GM21447 (cell line): ENCODE measurements at regions not wholly inside any gene's neighbourhood (a gene's known extent, or its start where the extent isn't known, plus 50 kb on each side); places are given as distances from the start of the nearest gene placed in this dataset.

ENCODE experiments used
- ATAC-seq: cut with Tn5 transposase; IDR thresholded peaks from one replicate; pipeline ENCODE4 v1.9.1; 2021; ENCODE audit not compliant: unreplicated experiment

DNA sequence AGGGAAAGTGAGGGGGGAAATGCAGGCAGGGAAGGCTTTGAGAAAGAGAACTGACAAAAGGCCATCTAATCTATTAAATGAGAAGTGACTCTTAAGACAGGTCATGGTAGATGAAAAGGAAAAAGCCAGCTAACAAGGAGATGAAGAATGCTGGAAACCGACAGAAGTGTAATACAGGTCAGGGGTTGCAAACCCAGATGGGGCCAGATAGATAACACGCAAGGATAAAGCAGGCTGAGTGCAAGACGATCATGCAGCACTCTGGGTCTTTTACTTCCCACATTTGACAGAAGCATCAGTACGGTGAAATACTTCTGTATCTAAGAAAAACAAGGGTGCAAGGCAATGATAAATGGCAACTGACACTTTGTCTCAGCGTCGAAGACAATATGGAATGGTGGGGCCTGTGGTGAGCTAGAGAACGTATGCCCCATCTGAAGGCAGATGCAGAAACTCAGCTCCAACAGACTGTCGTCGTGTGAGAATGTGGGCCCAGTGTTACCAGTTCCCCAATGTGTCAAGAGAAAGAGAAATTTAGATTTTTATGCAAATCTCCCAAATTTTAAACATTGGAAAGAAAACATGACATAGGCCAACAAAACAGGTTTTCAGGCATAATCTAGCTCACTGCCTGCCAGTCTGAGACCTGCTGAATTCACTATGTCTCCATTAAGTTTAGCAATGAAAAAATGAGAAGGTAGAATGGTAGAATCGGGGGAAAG is 187.4 kb downstream of the PHLDA1 start:
- no peak for ATAC-seq

DNA sequence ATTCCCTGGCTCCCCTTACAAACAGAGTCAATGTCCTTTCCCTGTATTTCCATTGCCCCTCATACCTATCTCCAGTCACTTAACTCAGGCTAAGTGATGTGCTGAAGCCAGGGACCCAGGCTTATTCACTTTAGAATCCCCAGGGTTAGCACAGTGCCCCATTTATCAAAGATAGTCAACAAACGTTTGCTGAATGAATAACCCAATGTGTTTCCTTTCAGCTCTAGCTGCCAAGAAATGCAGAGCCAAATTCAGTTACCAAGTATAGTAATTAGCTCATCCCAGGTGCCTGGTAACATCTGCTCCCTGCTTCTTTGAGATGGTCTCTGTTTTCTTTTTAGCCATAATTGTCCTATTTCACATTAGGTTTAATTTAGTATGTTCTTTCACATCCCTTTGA is 189.5 kb downstream of the PHLDA1 start:
- no peak for ATAC-seq

DNA sequence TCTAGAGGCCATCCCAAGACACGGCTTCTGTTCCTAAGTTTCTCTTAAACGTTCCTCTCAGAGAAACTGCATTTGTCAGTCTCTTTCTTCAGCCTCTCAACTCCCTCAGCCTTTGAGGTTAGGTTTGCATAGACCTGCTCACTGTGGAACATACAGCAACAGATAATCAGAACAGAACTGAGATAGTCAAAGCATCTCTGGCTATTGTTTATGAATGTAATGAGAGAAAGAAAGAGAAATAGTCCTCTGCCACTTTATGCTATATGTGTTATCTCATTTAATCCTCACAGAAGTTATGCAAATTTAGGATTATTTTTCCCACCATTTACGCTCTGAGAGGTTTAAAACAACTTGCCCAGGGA is 190.6 kb downstream of the PHLDA1 start:
- ATAC-seq = no peak

DNA sequence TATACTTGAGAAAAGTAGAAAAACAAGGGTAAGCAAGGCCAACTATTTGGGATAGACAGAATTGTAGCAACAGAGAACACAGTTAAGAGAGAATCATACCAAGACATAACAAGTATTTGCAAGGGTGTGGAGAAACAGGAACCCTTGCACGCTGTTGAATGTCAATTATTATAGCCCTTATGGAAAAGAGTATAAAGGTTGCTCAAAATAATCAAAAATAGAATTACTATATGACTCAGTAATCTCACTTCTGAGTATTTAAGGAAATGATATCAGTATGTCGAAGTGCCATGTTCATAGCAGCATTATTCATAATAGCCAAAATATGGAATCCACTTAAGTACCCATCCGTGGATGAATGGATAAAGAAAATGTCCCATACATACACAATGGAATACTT is 193.3 kb downstream of the PHLDA1 start:
- no peak for ATAC-seq

DNA sequence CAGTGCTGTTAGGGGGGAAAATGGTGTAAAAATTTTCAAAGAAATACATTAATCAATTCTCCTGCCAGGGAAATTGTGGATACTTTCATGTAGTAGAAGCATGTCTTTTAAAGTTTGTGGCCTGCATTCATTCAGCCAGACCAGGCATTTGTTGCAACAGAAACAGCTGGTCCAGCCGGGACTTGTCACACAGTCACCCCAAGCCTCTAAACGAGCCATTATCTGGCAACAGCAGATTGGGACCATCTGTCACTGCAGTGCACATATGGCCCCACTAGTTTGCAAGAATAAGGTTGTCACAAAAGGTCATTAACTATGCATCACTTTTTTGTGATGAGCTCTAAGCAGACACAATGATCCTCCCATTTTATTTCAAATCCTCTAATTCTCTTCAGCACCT is 193.9 kb downstream of the PHLDA1 start:
- no peak for ATAC-seq

DNA sequence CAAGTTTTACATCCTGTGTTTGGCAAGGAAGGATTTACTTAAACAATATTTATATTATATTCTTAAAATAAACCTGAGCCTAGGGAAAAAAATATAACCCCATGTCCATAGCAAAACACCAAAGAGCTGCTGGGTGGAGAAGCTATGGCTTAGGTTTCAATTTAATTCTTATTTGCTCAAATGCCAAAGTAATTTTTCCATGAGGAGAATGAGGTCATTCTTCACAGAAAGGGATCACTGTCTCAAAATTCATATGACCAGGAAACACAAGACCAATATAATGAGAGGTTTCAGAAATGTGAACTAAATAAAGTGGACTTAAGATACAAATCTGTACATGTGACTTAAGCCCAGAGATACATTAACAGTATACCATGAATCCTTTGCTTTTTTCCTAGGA is 195.0 kb downstream of the PHLDA1 start:
- no peak for ATAC-seq

DNA sequence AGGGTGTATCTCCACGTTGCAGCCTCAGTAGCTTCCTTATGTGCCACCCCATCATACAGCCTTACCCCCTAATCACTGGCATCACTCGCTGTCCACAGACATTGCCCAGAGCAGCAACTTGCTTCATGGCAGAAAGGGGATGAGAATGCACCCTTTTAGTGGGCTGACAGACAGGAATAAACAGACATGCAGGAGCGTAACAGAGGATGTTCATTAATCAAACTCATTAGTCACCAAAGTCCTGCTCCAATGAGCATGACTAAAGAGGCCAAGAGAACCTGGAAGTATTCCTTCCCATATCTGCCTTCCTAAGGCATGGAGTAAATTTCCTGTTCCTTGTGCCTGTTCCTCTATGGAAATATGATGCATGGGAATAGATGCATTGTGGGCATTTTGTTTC is 197.0 kb downstream of the PHLDA1 start:
- ATAC-seq = no peak

DNA sequence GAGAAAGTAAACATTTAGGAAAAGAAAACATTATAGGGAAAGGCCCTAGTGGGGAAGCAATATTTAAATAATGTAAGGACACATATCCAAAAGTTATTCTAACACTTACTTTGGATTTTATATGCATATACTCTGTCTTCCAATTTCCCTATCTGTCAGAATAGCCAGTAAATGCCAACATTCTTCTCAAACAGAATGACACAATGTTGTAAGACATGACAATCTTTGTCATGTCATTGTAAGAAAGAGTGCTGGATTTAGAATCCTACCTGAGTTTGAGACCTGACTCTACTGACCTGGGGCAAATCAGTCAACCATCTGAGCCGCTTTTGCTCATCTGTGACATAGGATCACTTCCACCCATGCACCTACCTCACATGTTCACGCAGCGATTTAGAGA is 198.3 kb downstream of the PHLDA1 start:
- ATAC-seq = no peak

DNA sequence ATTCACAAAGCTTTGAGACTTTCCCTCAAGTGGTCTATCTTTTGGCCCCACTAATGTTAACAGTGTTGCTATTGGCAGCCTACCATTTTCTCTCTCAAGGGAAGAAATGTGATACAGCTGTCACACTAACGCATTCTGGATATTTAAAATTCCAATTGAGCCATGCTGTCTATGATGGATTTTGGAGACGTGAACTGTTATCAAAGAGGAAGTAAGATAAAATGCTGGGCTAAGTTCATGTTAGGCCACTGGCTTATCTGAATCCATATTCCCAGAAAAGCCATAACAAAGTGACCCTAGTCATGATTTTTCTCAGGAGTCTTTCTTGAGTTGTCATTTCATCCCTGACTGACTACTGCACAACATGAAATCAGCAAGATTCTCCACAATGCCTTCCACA is 200.2 kb downstream of the PHLDA1 start:
- ATAC-seq = no peak

DNA sequence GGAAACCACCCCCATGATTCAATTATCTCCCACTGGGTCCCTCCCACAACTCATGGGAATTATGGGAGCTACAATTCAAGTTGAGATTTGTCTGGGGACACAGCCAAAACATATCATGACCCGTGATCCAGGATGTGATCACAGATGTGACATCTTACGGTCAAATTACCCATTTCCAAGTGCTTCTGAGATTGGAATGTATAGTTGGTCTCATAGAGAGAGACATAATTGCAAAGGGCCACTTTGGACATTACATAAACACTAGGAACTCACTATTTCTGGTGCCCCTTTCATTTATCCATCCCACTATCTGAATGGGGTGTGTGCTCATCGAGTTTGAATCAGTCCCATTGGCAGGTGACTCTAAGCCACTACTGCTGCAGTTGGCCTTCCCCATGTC is 204.5 kb downstream of the PHLDA1 start:
- ATAC-seq = no peak

DNA sequence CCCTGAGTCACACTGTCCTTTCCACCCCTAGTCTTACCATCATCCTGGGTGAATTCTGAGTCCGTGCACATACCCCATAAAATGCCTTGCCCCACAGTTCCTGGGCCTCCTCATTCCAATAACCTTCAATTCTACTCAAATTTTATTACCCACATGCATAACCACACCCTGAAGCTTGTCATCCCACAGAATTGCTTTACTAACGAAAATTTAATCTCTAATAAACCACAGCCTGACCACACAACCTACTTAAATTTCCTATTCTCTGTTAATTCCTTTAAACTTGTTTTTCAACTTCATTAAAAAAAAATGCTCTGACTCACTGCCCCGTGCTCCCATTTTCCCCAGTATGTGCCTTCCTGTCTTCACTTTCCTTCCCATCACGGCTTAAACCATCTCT is 205.9 kb downstream of the PHLDA1 start:
- ATAC-seq = no peak

DNA sequence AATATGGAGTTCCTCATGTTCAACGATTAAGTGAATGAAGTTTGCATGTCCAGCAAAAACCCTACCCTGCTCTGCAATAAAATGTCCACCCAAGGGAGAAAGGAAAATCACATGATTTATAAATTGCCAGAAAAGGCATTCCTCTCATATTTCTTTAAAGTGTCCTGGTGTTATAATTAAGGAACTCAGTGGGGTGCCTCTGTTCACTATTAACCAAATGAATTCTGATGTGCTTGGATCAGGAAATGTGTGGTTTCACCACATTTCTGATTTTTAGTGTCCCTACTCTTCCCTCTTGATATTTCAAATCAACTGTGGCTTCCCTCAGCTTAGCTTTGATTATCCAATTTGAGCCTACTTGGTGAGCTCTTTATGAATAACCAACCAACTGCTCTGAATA is 208.1 kb downstream of the PHLDA1 start:
- no peak for ATAC-seq

DNA sequence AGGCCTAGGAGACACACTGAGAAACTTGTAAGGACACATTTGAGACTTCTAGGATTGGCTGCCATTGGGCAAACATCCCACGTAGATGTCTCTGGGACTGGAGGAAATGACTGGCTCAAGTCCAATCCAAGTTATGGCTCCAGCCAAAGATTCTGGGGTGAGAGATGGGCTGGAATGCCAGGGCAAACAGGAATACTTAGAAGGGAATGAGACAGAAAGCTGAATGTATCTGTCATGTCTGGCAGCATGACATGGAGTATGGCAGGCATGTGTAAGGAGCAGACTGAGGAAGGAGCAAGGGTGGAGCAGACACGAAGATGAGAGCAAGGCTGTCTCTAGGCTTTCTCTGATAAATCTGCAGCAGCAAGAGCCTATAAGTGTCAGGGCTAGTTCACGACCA is 209.2 kb downstream of the PHLDA1 start:
- ATAC-seq = no peak

DNA sequence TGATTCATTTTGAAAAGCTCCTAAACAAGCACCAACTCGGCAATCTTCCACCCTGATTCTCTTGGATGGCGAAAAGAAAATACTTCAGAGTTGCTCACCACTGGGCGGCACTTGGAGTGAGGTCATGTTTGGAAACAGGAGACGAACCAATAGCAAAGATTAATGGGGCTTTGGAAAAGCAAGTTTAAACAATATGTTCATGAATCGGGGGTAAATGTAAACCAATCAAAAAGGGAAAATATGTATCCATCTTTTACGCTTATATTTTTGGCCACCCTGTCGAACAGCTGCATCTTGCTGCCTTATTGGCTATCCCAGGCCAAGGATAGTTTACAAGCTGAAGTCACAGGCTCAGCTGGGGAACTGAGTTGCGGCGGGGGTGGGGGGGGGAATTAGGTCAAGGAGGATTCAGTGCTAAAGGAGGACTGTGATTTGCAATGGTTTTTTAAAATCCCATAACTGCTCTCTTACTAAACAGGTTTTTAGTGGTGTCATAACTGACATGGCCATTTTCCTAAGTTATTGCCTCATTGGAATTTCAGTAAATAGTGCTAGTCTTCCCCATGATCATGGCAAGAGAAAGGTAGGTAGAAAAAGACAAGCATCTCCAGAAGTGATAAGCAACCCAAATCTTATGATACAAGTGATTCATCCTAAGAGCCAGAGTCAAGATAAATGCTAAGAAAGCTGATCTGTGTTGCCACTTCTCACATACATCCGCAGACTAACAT is 210.6 kb downstream of the PHLDA1 start:
- no peak for ATAC-seq

DNA sequence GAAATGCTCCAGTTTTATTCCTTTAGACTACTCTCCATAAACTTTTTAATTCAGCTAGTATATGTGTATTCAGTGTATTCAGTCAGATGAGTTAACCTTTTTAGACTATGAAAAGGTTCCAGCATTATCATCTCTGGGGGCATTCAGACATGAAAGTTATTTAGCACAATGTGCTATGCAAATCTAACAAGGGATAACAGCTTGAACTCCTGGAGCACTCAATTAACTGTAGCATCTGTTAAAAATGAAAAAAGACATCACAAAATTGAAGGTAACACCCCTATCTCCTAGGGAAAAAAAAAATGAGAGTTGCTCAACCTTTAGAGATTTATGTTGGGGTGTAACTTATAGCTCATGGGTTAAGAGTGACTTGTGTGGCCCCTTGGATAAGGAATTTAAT is 211.5 kb downstream of the PHLDA1 start:
- no peak for ATAC-seq

DNA sequence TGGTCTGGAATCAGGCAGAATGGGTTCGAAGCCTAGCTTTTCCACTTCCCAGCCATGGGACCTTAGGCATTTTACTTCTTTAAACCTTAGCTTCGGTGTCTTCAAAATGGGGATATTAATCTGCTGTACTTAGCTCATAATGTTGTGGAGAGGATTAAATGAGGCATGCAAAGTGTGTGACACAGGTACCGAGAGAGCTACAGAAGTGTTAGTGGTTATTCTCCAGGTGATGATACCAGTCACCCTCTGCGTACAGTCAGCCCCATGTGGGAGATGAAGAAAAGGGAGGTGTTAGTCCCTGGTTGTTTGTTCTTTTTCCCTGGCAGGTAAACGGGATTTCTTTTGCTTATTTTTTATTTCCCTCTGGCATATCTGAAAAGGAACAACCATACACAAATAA is 212.1 kb downstream of the PHLDA1 start:
- no peak for ATAC-seq

DNA sequence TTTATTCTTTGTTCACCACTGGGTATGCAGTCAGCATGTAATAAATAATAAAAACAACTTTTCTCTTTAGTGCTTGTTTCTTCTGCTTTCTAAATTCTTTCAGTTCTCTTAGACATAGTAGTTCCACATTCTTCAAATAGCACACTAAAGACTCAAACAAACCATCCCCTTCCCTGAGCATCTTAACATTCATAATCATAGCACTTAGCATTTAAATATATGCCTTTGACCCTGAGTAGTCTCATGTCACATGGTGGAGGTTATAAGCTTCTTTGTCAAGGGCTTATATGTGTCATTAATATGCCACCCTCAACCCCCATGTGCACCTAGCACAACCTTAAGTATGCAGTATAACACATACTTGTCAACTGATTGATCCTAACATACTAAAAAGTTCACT is 212.7 kb downstream of the PHLDA1 start:
- no peak for ATAC-seq

DNA sequence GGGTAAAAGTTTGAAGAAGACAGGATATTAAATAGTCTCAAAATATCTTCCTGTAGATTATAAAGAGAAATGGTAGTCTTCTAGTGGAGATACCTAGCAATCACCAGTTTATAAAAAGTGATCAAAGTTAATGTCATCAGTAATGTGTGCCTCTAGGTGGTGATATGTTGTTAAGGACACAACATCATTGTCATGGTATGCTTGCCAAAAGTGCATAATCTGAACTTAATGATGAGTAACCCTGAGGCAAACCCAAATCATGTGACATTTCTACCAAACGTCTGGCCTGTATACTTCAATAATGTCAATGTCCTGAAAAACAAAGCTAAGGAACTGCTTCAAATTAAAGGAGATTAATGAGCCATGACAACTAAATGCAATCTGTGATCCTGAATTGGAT is 214.7 kb downstream of the PHLDA1 start:
- no peak for ATAC-seq

DNA sequence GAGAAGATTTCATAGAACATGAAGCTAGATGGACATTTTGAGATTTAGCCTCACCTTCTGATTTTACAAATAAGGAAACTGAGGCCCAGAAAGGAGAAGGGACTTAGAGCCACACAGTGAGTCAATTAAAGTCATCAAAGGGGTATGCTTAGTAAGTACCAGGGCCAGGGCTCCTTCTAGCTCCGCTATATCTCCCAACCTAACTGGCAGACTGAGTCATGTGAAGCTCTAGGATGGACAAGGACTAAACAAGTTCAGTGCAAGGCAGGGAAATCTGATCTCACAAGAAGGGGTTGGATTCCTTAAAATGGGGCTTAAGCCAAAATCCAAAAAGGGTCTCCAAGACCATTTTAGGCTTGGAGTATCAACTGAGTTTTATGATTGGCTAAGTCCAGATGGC is 215.8 kb downstream of the PHLDA1 start:
- ATAC-seq = no peak

DNA sequence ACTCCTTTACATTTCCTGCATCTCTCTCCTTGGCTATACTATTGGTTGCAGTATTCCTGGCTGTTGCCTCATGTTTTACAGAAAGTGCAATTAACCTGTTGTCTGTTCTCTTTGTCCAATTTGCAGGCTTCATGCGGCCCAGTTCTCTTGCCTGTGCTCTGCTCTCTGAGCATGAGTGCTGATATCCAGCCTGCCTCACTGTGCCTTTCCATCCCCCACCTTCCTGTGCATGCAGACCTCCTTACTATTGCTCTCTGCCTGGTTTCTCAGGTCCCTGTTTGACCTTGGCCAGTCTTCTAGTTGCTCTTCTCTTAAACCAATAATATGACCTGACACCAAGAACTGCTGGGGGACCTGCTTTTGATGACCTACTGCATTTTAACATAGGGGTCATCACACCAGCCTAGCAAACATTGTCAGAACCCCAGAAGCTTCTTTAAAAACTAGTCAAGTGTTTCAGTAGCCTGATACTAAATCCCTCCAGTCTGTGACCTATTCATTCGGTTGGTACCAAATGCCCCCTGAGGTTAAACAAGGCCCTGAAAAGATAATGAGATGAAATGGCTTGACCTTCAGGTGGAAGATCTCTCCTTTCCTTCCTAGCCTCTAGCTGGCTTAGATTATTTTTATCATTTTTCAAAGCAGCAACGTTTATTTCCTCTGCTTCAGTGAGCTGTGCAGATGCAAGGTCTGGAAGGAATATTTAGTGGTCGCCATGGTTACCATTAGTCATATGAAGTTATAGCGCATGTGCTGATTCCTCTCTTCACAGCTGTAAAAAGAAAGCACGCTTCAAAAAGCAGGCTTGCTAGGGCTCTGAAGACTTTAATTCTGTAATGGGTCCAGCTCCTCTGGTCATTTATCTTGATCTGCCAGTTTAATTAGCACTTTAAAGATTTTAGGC is 216.5 kb downstream of the PHLDA1 start:
- no peak for ATAC-seq

DNA sequence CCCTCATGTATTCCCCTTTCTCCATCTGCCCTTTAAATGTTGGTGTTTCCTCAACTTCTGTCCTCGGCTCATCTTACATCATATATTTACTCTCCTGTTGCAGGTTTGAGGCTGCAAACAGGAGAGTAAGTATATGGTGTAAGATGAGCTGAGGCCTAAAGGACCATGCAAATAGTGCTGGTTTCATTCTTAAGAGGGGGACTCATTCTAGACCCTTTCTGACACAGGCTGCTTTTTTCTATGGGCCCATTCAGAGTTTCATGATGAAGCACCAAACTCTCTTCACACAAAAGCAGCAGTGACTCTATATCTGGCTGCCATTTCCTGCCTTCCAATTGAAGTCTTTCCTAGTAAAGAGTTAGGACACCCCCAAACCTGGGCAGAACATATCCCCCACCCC is 218.5 kb downstream of the PHLDA1 start:
- ATAC-seq = no peak
